HG02759 (cell line): ENCODE measurements at regions not wholly inside any gene's neighbourhood (a gene's known extent, or its start where the extent isn't known, plus 50 kb on each side); places are given as distances from the start of the nearest gene placed in this dataset.
A peak's percentile ranks its signal among the peaks of the same experiment; 100 is the strongest.
"Not testable (repeated sequence)": the region's sequence is repeated elsewhere in the genome, so short reads cannot be mapped to it uniquely, and the experiment has no call there.

Experiments used
- ATAC-seq: cut with Tn5 transposase; IDR thresholded peaks from one replicate; pipeline ENCODE4 v1.9.1; 2021; ENCODE audit warnings: mild to moderate bottlenecking, moderate library complexity; ENCODE audit not compliant: unreplicated experiment

GRCh38 chr11:86148345-86148747 lies 79.5 kb upstream of the PICALM start:
- no peak for ATAC-seq

GRCh38 chr11:86147004-86147403 lies 78.1 kb upstream of the PICALM start:
- no peak for ATAC-seq

GRCh38 chr11:86145439-86146156 lies 76.7 kb upstream of the PICALM start:
- ATAC-seq: peak; percentile 66

- ATAC-seq: peak; percentile 36
Observed at GRCh38 chr11:86144846-86145245, 76.0 kb upstream of the PICALM start.

- ATAC-seq: not testable (repeated sequence)
Observed at GRCh38 chr11:86144087-86144486, 75.2 kb upstream of the PICALM start.

GRCh38 chr11:86143087-86144030 lies 74.5 kb upstream of the PICALM start:
- ATAC-seq: no peak

- no peak for ATAC-seq
Observed at GRCh38 chr11:86142170-86142569, 73.3 kb upstream of the PICALM start.

- ATAC-seq: no peak
Observed at GRCh38 chr11:86141727-86142126, 72.8 kb upstream of the PICALM start.

GRCh38 chr11:86140334-86140990 lies 71.6 kb upstream of the PICALM start:
- no peak for ATAC-seq

- peak; percentile 90 for ATAC-seq
Observed at GRCh38 chr11:86138958-86139357, 70.1 kb upstream of the PICALM start.

- no peak for ATAC-seq
Observed at GRCh38 chr11:86136538-86136937, 67.7 kb upstream of the PICALM start.

GRCh38 chr11:86135319-86135714 lies 66.4 kb upstream of the PICALM start:
- ATAC-seq: no peak

GRCh38 chr11:86134580-86135318 lies 65.9 kb upstream of the PICALM start:
- ATAC-seq: no peak

GRCh38 chr11:86132667-86133249 lies 63.9 kb upstream of the PICALM start:
- no peak for ATAC-seq

- peak; percentile 64 for ATAC-seq
Observed at GRCh38 chr11:86129740-86130540, 61.1 kb upstream of the PICALM start.

- ATAC-seq: no peak
Observed at GRCh38 chr11:86128914-86129313, 60.0 kb upstream of the PICALM start.

GRCh38 chr11:86126862-86127261 lies 58.0 kb upstream of the PICALM start:
- ATAC-seq: no peak

GRCh38 chr11:86124251-86125233 lies 55.7 kb upstream of the PICALM start:
- peak; percentile 60 for ATAC-seq
